HepG2 (cell line): ENCODE measurements at regions not wholly inside any gene's neighbourhood (a gene's known extent, or its start where the extent isn't known, plus 50 kb on each side); places are given as distances from the start of the nearest gene placed in this dataset.

Experiments used
- ATAC-seq: fragments of 200-7000 bp; cut with Tn5 transposase; 3 replicates; pipeline ENCODE4 v1.9.1; 2020; ENCODE audit warnings: mild to moderate bottlenecking, moderate library complexity
- BruUV-seq: library from RNA; stranded (reverse); fragments of 400-500 nt; replicated peaks from 2 replicates; lab custom pipeline; 2021; lab: Mats Ljungman, UMichigan
- CTCF ChIA-PET: fragments of 300-600 bp; formaldehyde crosslinking; extraction: SDS; loops from one replicate; lab custom pipeline; 2021; ENCODE audit warnings: low total read pairs, inconsistent platforms, low intra/inter-chr PET ratio; lab: Yijun Ruan, JAX
- POLR2A ChIA-PET: fragments of 350-600 bp; sonication (Branson Sonifier 250); formaldehyde crosslinking; loops from one replicate; lab custom pipeline; 2020; ENCODE audit warnings: antibody characterized with exemption, inconsistent platforms; lab: Yijun Ruan, JAX
- DNase-seq: peaks from one replicate; pipeline ENCODE4 v3.0.0-alpha.2; 2015; ENCODE audit warnings: low spot score
- FAIRE-seq: peaks from 3 replicates; lab custom pipeline; 2011; peaks lifted over from hg19 to GRCh38; lab: Jason Lieb, UNC
- H2AFZ ChIP-seq: one replicate; pipeline ENCODE4 v1.6.1; 2011; ENCODE audit warnings: low read length, inconsistent platforms
- H3K27ac ChIP-seq: fragments of 300-600 bp; 3 replicates; pipeline ENCODE4 v1.8.0; 2011; ENCODE audit warnings: mixed run types, mild to moderate bottlenecking, mixed read lengths, low read length, inconsistent platforms; ENCODE audit not compliant: insufficient read depth; ENCODE audit errors: extremely low read length
- H3K27me3 ChIP-seq, 2 experiments: fragments of 200-600 bp in 1 of 2; 2 replicates in 1 of 2; 3 replicates in 1 of 2; pipeline versions ENCODE4 v1.6.0 to v1.8.0; 2011; ENCODE audit warnings: low read length in 2 of 2, mild to moderate bottlenecking in 2 of 2, moderate library complexity in 2 of 2, inconsistent platforms in 1 of 2; ENCODE audit not compliant: insufficient read depth in 2 of 2, control insufficient read depth in 1 of 2
- H3K36me3 ChIP-seq, 2 experiments: fragments of 200-600 bp in 1 of 2; replicated peaks in 1 of 2; 2 replicates in 1 of 2; 3 replicates in 1 of 2; pipeline versions ENCODE4 v1.5.1 to v1.8.0; 2011; ENCODE audit warnings: low read length in 2 of 2, inconsistent platforms in 1 of 2; ENCODE audit not compliant: insufficient read depth in 2 of 2, control insufficient read depth in 1 of 2
- H3K4me1 ChIP-seq: 2 replicates; pipeline ENCODE4 v1.5.1; 2012; ENCODE audit warnings: low read length, inconsistent platforms; ENCODE audit not compliant: insufficient read depth
- H3K4me2 ChIP-seq: 2 replicates; pipeline ENCODE4 v1.6.0; 2011; ENCODE audit warnings: low read depth, low read length, inconsistent platforms
- H3K4me3 ChIP-seq, 3 experiments: fragments of 200-600 bp in 1 of 3; sonication (generic), shearing (Covaris generic) in 1 of 3; replicated peaks in 1 of 3; 2 replicates each; pipeline ENCODE4 v1.5.1; 2011 to 2016; ENCODE audit warnings: low read length in 3 of 3, inconsistent platforms in 2 of 3, low read depth in 2 of 3, mild to moderate bottlenecking in 2 of 3, control low read depth in 1 of 3, mixed read lengths in 1 of 3; ENCODE audit not compliant: insufficient read depth in 1 of 3
- H3K79me2 ChIP-seq: one replicate; pipeline ENCODE4 v1.6.1; 2011; ENCODE audit warnings: low read length, inconsistent platforms; ENCODE audit not compliant: insufficient read depth
- H3K9ac ChIP-seq: 2 replicates; pipeline ENCODE4 v1.6.0; 2011; ENCODE audit warnings: mild to moderate bottlenecking, low read depth, low read length, inconsistent platforms; ENCODE audit not compliant: insufficient read depth
- H3K9me3 ChIP-seq: 2 replicates; pipeline ENCODE4 v1.5.1; 2012; ENCODE audit warnings: mild to moderate bottlenecking, low read length
- H4K20me1 ChIP-seq: 2 replicates; pipeline ENCODE4 v1.6.0; 2011; ENCODE audit warnings: inconsistent platforms, mild to moderate bottlenecking, low read length, moderate library complexity; ENCODE audit not compliant: insufficient read depth
- FOXM1 ChIP-seq: sonication (generic); formaldehyde crosslinking; IDR thresholded peaks from 2 replicates; pipeline ENCODE4 v1.5.0; 2020; ENCODE audit warnings: missing genetic modification reagents
- KDM1A ChIP-seq: IDR thresholded peaks from 2 replicates; pipeline ENCODE4 v1.6.1; 2016; ENCODE audit warnings: missing compliant biosample characterization
- MTA1 ChIP-seq: sonication (generic); formaldehyde crosslinking; IDR thresholded peaks from 2 replicates; pipeline ENCODE4 v1.4.0; 2020; ENCODE audit warnings: missing genetic modification reagents, mild to moderate bottlenecking, borderline replicate concordance
- PAX8 ChIP-seq: sonication (generic); formaldehyde crosslinking; IDR thresholded peaks from 2 replicates; pipeline ENCODE4 v1.8.0; 2022; ENCODE audit warnings: mild to moderate bottlenecking, missing genetic modification reagents, borderline replicate concordance
- POLR2A ChIP-seq, 2 experiments: IDR thresholded peaks; 2 replicates each; pipeline ENCODE4 v1.6.1; 2011; ENCODE audit warnings: low read depth in 2 of 2, low read length in 2 of 2, mild to moderate bottlenecking in 1 of 2, moderate library complexity in 1 of 2; ENCODE audit not compliant: insufficient read depth in 1 of 2
- RAD51 ChIP-seq: fragments of 450-650 bp; IDR thresholded peaks from 2 replicates; pipeline ENCODE4 v1.6.1; 2016; ENCODE audit warnings: borderline replicate concordance
- REXO4 ChIP-seq: sonication (generic); formaldehyde crosslinking; IDR thresholded peaks from 2 replicates; pipeline ENCODE4 v1.8.0; 2022; ENCODE audit warnings: missing genetic modification reagents, mild to moderate bottlenecking, borderline replicate concordance
- ZNF512B ChIP-seq: sonication (generic); formaldehyde crosslinking; IDR thresholded peaks from 2 replicates; pipeline ENCODE4 v1.5.1; 2020; ENCODE audit warnings: missing genetic modification reagents, mild to moderate bottlenecking, borderline replicate concordance
- ZNF773 ChIP-seq: sonication (generic); formaldehyde crosslinking; IDR thresholded peaks from 2 replicates; pipeline ENCODE4 v1.4.0; 2020; ENCODE audit warnings: missing genetic modification reagents, borderline replicate concordance
- ZSCAN21 ChIP-seq: sonication (generic); formaldehyde crosslinking; IDR thresholded peaks from 2 replicates; pipeline ENCODE4 v1.8.0; 2022; ENCODE audit warnings: mild to moderate bottlenecking, missing genetic modification reagents, moderate library complexity, borderline replicate concordance
- WGBS: methylation state at CpG from one replicate; pipeline ENCODE4 v1.1.6; 2017; ENCODE audit warnings: low lambda C conversion rate; 5-methylcytosine and 5-hydroxymethylcytosine counted together
- in situ Hi-C: cut with HindIII; loops from 2 replicates; pipeline ENCODE4 v1.10.0; 2017; ENCODE audit warnings: low pct_unique_long_range_greater_than_20kb; ENCODE audit not compliant: extremely low pct_ligation_motif_present
- intact Hi-C: fragments of 100-400 bp; cut with micrococcal nuclease; formaldehyde crosslinking; loops from one replicate; pipeline ENCODE4 v1.10.0; 2022; ENCODE audit not compliant: unreplicated experiment

- H3K9me3 ChIP-seq, result peaks cover 34% of the 10 kb centered on the region
- ChIA-PET CTCF (no interaction called here), POLR2A (no interaction called here)
- no peaks in the 10 kb centered on the region for H3K79me2 ChIP-seq
- 4% methylated on average over 6 of the region's 6 CpGs for WGBS
- no peaks in the 10 kb centered on the region for H3K36me3 ChIP-seq
- H3K27ac ChIP-seq, result no peak overlapping the region
- no peak overlapping the region for H3K4me3 ChIP-seq
- FAIRE-seq (no peak), ATAC-seq (no peak), DNase-seq (no peak)
- BruUV-seq, result no TSS peak
- TF ChIP-seq MTA1 (CRISPR knock-in tag) (no peak), RAD51 (no peak)
- no peaks in the 10 kb centered on the region for H3K4me1 ChIP-seq
- H3K9ac ChIP-seq, result no peak overlapping the region
- intact Hi-C loops, result no loop called here
- H4K20me1 ChIP-seq, result no peaks in the 10 kb centered on the region
- H3K4me2 ChIP-seq, result no peak overlapping the region
- in situ Hi-C loops, result no loop called here
- no peak overlapping the region for H2AFZ ChIP-seq
- H3K27me3 ChIP-seq, result no peaks in the 10 kb centered on the region
Observed at GRCh38 chr5:4222147-4222546, 626.5 kb downstream of the IRX1 start.

DNA sequence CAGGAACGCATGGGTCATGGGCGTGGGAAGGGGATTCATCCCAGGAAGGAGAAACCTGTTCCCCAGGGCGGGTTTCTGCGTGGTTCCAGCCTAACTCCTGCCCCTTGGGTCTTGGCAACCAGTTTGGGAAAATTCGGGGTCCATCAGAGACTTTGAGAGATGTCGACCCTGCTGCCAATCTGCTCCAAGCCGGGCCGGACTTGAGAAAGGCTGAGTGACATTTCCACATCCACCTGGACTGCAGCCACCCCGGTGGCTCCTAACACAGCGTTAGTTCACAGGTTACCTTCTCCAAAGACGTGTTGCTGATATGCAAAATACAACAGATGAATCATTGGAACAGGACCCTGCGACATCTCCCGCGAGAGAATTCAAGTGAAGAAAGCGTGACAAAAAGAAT lies 627.2 kb downstream of the IRX1 start:
- FAIRE-seq (no peak), ATAC-seq (no peak), DNase-seq (no peak)
- intact Hi-C loops, result no loop called here
- no peak overlapping the region for H3K4me2 ChIP-seq
- H3K27ac ChIP-seq, result no peak overlapping the region
- H2AFZ ChIP-seq, result no peak overlapping the region
- in situ Hi-C loops, result no loop called here
- BruUV-seq, result no TSS peak
- WGBS, result 33% methylated on average over 14 of the region's 15 CpGs
- H3K9ac ChIP-seq, result no peak overlapping the region
- no peaks in the 10 kb centered on the region for H4K20me1 ChIP-seq
- ChIA-PET CTCF (no interaction called here), POLR2A (no interaction called here)
- no peaks in the 10 kb centered on the region for H3K27me3 ChIP-seq
- H3K36me3 ChIP-seq, result no peaks in the 10 kb centered on the region
- TF ChIP-seq ZSCAN21 (CRISPR knock-in tag) (no peak), POLR2A (IDR thresholded peaks at IDR 0.05; ENCODE audit: insufficient read depth in 1 of 2, low read depth in 2 of 2, low read length in 2 of 2) (no peak), ZNF512B (CRISPR knock-in tag) (no peak), REXO4 (CRISPR knock-in tag) (no peak), FOXM1 (CRISPR knock-in tag) (no peak), PAX8 (CRISPR knock-in tag) (no peak), ZNF773 (CRISPR knock-in tag) (no peak), KDM1A (CRISPR knock-in tag) (no peak)
- no peaks in the 10 kb centered on the region for H3K79me2 ChIP-seq
- H3K4me1 ChIP-seq, result no peaks in the 10 kb centered on the region
- peaks cover 27% of the 10 kb centered on the region for H3K9me3 ChIP-seq
- no peak overlapping the region for H3K4me3 ChIP-seq
